ENCODE measurements at regions not wholly inside any gene's neighbourhood (a gene's known extent, or its start where the extent isn't known, plus 50 kb on each side); places are given as distances from the start of the nearest gene placed in this dataset.

DNA sequence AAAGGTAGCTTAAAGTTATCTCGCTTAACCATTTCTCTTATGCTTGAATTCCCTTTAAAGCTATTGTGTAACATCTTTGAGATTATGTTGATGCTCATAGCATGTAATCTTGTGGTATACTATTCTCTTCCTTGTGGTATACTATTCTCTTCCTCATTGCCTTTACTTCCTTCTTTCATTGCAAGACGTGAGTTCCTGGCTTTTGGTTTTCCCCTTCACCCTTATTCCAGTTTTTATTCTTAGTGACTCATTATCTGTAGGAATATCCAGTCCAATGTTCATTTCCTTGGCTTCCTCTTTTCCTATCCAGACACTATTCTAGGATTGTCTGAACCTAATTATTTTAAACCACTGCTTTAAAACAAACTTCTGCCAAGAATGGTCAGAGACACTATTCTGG is 564.0 kb downstream of the CCER1 start:
- TF ChIP-seq, protein P1, sequence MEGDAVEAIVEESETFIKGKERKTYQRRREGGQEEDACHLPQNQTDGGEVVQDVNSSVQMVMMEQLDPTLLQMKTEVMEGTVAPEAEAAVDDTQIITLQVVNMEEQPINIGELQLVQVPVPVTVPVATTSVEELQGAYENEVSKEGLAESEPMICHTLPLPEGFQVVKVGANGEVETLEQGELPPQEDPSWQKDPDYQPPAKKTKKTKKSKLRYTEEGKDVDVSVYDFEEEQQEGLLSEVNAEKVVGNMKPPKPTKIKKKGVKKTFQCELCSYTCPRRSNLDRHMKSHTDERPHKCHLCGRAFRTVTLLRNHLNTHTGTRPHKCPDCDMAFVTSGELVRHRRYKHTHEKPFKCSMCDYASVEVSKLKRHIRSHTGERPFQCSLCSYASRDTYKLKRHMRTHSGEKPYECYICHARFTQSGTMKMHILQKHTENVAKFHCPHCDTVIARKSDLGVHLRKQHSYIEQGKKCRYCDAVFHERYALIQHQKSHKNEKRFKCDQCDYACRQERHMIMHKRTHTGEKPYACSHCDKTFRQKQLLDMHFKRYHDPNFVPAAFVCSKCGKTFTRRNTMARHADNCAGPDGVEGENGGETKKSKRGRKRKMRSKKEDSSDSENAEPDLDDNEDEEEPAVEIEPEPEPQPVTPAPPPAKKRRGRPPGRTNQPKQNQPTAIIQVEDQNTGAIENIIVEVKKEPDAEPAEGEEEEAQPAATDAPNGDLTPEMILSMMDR (IDR thresholded peaks at IDR 0.05) = no peak
- Histone ChIP-seq H3K9me3 (peaks cover 3% of the 10 kb centered on the region), H3K36me3 (no peaks in the 10 kb centered on the region), H3K27me3 (ENCODE audit: low read depth) (no peaks in the 10 kb centered on the region), H3K4me1 (no peaks in the 10 kb centered on the region), H3K27ac (no peak overlapping the region), H3K4me3 (no peak overlapping the region)
- peak in 1 of 2 donors; percentile 11 for ATAC-seq
- intact Hi-C loops (cut with DNase I) = no loop called here
- no peak for DNase-seq

DNA sequence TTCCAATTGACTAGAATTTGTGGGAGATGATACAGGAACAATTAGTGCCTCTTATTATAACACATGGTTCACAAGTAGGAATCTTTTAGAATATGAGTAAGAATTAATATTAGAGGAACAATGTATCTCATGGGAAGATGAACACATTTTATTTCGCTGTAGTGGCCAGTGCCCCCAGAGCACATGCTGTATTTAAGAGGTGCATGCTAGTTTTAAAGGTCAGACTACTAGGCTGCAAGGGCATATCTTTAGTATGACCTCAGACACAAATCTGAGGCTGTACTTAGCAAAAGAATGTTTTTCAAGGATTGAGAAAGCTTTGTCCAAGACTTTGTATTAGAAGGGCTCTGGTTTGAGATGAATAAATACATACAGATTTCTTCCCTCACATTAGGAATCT is 586.9 kb downstream of the CCER1 start:
- ATAC-seq (no peak), DNase-seq (no peak)
- TF ChIP-seq, protein P1 (IDR thresholded peaks at IDR 0.05) = no peak
- Histone ChIP-seq H3K27me3 (ENCODE audit: low read depth) (no peaks in the 10 kb centered on the region), H3K27ac (no peak overlapping the region), H3K4me3 (no peak overlapping the region), H3K9me3 (no peaks in the 10 kb centered on the region), H3K36me3 (no peaks in the 10 kb centered on the region), H3K4me1 (no peaks in the 10 kb centered on the region)
- intact Hi-C loops (cut with DNase I) = no loop called here

DNA sequence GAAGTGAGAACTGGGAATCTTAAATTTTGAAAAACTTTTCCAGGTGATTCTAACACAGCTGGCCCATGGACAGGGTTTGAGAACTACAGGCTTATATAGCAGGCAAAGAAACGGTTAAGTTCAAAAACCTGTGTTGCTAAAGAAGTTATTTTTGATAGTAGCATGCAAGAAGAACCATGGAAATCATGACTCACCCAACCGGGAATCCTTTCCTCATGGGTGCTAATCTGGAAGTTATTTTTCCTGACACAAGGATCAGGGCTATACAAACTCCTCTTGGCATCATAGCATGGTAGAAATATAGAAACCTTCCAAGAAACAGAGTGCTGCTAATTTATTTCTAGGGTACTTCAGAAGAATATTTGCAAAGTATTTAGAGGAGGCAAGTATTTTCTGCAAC is 588.7 kb downstream of the CCER1 start:
- Histone ChIP-seq H3K27ac (no peak overlapping the region), H3K36me3 (no peaks in the 10 kb centered on the region), H3K4me3 (no peak overlapping the region), H3K4me1 (no peaks in the 10 kb centered on the region), H3K9me3 (no peaks in the 10 kb centered on the region), H3K27me3 (ENCODE audit: low read depth) (no peaks in the 10 kb centered on the region)
- intact Hi-C loops (cut with DNase I) = no loop called here
- ATAC-seq (no peak), DNase-seq (no peak)
- TF ChIP-seq, protein P1 (IDR thresholded peaks at IDR 0.05) = no peak

DNA sequence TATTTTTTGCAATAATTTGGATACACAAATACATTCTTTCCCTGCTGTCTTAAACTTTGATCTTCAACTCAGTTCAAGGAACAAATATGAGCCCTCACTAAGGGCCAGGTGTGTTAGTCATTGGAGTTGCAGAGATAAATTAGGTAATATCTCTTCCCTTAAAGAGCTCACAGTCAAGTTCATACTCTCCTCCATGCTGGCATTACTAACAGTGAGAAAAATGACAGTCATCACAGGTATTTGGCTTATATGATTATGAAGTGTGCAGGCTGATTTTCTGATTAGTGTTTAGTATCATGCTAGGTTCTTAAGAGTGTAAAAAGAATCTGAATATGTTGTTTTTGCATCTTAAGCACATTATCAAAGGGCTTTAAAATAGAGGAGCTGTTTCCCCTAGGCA is 594.7 kb downstream of the CCER1 start:
- intact Hi-C loops (cut with DNase I) = no loop called here
- Histone ChIP-seq H3K36me3 (no peaks in the 10 kb centered on the region), H3K4me1 (no peaks in the 10 kb centered on the region), H3K27ac (no peak overlapping the region), H3K9me3 (no peaks in the 10 kb centered on the region), H3K27me3 (ENCODE audit: low read depth) (no peaks in the 10 kb centered on the region), H3K4me3 (no peak overlapping the region)
- TF ChIP-seq, protein P1 (IDR thresholded peaks at IDR 0.05) = no peak
- DNase-seq (no peak), ATAC-seq (no peak)

DNA sequence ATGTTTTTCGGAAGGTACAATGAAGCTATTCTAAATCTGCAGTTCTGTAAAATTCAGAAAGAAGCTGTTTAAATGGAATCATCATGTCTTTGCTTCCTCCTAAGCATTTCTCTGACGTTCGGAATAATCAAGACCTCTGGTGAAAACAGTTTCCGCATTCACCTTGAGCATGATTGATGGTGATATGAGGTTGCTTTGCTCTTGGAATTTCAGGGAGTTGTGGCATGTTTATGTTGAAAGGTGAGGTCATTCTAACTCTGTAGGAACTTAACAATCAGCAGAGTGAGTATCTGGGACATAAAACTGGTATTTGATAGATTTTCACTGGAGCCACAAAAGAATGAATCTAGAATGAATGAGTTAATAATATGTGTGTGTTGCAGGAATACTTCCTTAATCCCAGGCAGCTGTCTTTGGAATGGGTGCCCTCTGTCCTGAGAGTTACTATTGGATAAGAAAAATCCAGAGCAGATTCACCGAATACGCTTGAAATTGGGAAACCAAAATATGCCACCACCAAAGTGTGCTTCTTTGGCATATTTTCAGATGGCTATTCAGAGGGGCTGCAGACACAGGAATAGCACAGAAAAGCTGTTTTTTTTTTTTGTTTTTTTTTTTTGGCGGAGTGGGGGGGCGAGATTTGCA is 599.1 kb downstream of the CCER1 start:
- no peaks in the 10 kb centered on the region for H3K9me3 ChIP-seq
- no peaks in the 10 kb centered on the region for H3K36me3 ChIP-seq
- H3K27ac ChIP-seq = no peak overlapping the region
- no peaks in the 10 kb centered on the region for H3K27me3 ChIP-seq (ENCODE audit: low read depth)
- DNase-seq = no peak
- H3K4me3 ChIP-seq = no peak overlapping the region
- no peak for ATAC-seq
- TF ChIP-seq, protein P1 (IDR thresholded peaks at IDR 0.05) = no peak
- H3K4me1 ChIP-seq = no peaks in the 10 kb centered on the region
- intact Hi-C loops (cut with DNase I) = no loop called here
